ENCODE measurements at regions not wholly inside any gene's neighbourhood (a gene's known extent, or its start where the extent isn't known, plus 50 kb on each side); places are given as distances from the start of the nearest gene placed in this dataset.

DNA sequence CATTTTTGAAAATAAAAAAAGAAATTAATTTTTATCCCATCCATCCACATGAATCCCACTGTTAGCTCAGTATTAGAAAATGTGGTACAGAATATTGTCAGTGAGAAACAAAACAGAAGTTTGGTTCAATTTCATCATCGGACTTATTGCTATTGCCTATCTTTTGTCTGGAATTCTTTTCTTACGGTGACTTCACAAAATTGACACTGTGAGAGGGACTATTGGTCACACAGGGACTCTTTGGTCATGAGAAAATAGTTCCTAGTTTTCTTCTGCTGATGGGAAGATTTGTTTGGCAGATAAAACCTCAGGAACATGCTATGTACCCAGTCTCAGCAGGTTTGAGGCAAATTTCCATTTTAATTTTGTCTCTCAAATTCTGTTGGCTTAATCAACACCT is 186.2 kb upstream of the ELL2 start:
- no peak for TF ChIP-seq SUZ12 (IDR thresholded peaks at IDR 0.05; ENCODE audit: extremely low read depth, insufficient read depth, insufficient read length)
- TF ChIP-seq YY1 (IDR thresholded peaks at IDR 0.05; ENCODE audit: insufficient read depth, insufficient read length): no peak
